PFSK-1 (cell line): ENCODE measurements at regions not wholly inside any gene's neighbourhood (a gene's known extent, or its start where the extent isn't known, plus 50 kb on each side); places are given as distances from the start of the nearest gene placed in this dataset.

Experiments
- POLR2AphosphoS5 ChIP-seq: IDR thresholded peaks from 2 replicates; pipeline ENCODE4 v1.6.1; 2012; ENCODE audit warnings: low read depth, mild to moderate bottlenecking, control low read depth, low read length, moderate library complexity
- SIN3A ChIP-seq: IDR thresholded peaks from 2 replicates; pipeline ENCODE4 v1.6.1; 2012; ENCODE audit warnings: mild to moderate bottlenecking, low read length, moderate library complexity, borderline replicate concordance; ENCODE audit not compliant: insufficient read depth
- TAF1 ChIP-seq: IDR thresholded peaks from 2 replicates; pipeline ENCODE4 v1.6.1; 2012; ENCODE audit warnings: low read length, control low read depth, borderline replicate concordance; ENCODE audit not compliant: insufficient read depth
- TF ChIP-seq, protein P1 (sequence below), 2 experiments: IDR thresholded peaks; 2 replicates each; pipeline versions ENCODE4 v1.6.1 to v1.8.0; 2011 to 2012; ENCODE audit warnings: low read depth in 2 of 2, low read length in 2 of 2, control low read depth in 1 of 2, inconsistent platforms in 1 of 2, mild to moderate bottlenecking in 1 of 2, moderate library complexity in 1 of 2; ENCODE audit not compliant: insufficient read depth in 1 of 2

- TF ChIP-seq POLR2AphosphoS5: no peak
- TF ChIP-seq TAF1: no peak
- TF ChIP-seq, protein P1, sequence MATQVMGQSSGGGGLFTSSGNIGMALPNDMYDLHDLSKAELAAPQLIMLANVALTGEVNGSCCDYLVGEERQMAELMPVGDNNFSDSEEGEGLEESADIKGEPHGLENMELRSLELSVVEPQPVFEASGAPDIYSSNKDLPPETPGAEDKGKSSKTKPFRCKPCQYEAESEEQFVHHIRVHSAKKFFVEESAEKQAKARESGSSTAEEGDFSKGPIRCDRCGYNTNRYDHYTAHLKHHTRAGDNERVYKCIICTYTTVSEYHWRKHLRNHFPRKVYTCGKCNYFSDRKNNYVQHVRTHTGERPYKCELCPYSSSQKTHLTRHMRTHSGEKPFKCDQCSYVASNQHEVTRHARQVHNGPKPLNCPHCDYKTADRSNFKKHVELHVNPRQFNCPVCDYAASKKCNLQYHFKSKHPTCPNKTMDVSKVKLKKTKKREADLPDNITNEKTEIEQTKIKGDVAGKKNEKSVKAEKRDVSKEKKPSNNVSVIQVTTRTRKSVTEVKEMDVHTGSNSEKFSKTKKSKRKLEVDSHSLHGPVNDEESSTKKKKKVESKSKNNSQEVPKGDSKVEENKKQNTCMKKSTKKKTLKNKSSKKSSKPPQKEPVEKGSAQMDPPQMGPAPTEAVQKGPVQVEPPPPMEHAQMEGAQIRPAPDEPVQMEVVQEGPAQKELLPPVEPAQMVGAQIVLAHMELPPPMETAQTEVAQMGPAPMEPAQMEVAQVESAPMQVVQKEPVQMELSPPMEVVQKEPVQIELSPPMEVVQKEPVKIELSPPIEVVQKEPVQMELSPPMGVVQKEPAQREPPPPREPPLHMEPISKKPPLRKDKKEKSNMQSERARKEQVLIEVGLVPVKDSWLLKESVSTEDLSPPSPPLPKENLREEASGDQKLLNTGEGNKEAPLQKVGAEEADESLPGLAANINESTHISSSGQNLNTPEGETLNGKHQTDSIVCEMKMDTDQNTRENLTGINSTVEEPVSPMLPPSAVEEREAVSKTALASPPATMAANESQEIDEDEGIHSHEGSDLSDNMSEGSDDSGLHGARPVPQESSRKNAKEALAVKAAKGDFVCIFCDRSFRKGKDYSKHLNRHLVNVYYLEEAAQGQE (IDR thresholded peaks at IDR 0.05; ENCODE audit: insufficient read depth in 1 of 2, low read depth in 2 of 2, low read length in 2 of 2): no peak
- no peak for TF ChIP-seq SIN3A
These were observed 81.8 kb upstream of the CNKSR3 start for GRCh38 chr6:154592199-154592860.
